Hepatocyte (in vitro differentiated cells): ENCODE measurements at regions not wholly inside any gene's neighbourhood (a gene's known extent, or its start where the extent isn't known, plus 50 kb on each side); places are given as distances from the start of the nearest gene placed in this dataset.

ENCODE experiments used
- DNase-seq: peaks from one replicate; pipeline ENCODE4 v3.0.0-alpha.2; 2016; ENCODE audit warnings: low spot score
- H2AFZ ChIP-seq: fragments of 200-600 bp; sonication (generic); 2 replicates; pipeline ENCODE4 v1.6.0; 2016; ENCODE audit warnings: antibody characterized with exemption, mild to moderate bottlenecking
- H3K27ac ChIP-seq: fragments of 200-600 bp; sonication (generic); 2 replicates; pipeline ENCODE4 v1.5.1; 2016; ENCODE audit warnings: mild to moderate bottlenecking
- H3K27me3 ChIP-seq: fragments of 200-600 bp; sonication (generic); 2 replicates; pipeline ENCODE4 v1.6.1; 2016
- H3K36me3 ChIP-seq: fragments of 200-600 bp; sonication (generic); replicated peaks from 2 replicates; pipeline ENCODE4 v1.5.1; 2016; ENCODE audit warnings: low read depth; ENCODE audit not compliant: insufficient read depth
- H3K4me1 ChIP-seq: fragments of 200-600 bp; sonication (generic); 2 replicates; pipeline ENCODE4 v1.5.1; 2016; ENCODE audit warnings: mild to moderate bottlenecking, moderate library complexity; ENCODE audit not compliant: insufficient read depth
- H3K4me2 ChIP-seq: fragments of 200-600 bp; sonication (generic); 2 replicates; pipeline ENCODE4 v1.6.0; 2016
- H3K4me3 ChIP-seq: fragments of 200-600 bp; sonication (generic); 2 replicates; pipeline ENCODE4 v1.5.1; 2016; ENCODE audit warnings: mild to moderate bottlenecking
- H3K79me2 ChIP-seq: fragments of 200-600 bp; sonication (generic); 2 replicates; pipeline ENCODE4 v1.6.0; 2017; ENCODE audit warnings: mild to moderate bottlenecking
- H3K9me2 ChIP-seq: fragments of 200-600 bp; sonication (generic); replicated peaks from 2 replicates; pipeline ENCODE4 v1.6.0; 2017; ENCODE audit warnings: mild to moderate bottlenecking; ENCODE audit not compliant: insufficient read depth
- H3K9me3 ChIP-seq: fragments of 200-600 bp; sonication (generic); 2 replicates; pipeline ENCODE4 v1.5.1; 2016; ENCODE audit warnings: low read depth, mild to moderate bottlenecking
- H4K20me1 ChIP-seq: fragments of 200-600 bp; sonication (generic); 2 replicates; pipeline ENCODE4 v1.6.0; 2016; ENCODE audit warnings: mild to moderate bottlenecking; ENCODE audit not compliant: insufficient read depth, poor library complexity, severe bottlenecking
- CTCF ChIP-seq: fragments of 200-600 bp; sonication (generic); IDR thresholded peaks from 2 replicates; pipeline ENCODE4 v1.5.1; 2016; ENCODE audit warnings: antibody characterized with exemption, mild to moderate bottlenecking; ENCODE audit not compliant: poor library complexity
- EZH2 ChIP-seq: fragments of 200-600 bp; sonication (generic); IDR thresholded peaks from 2 replicates; pipeline ENCODE4 v1.6.1; 2016; ENCODE audit warnings: antibody characterized with exemption, mild to moderate bottlenecking, borderline replicate concordance
- EZH2phosphoT487 ChIP-seq: fragments of 200-600 bp; sonication (generic); IDR thresholded peaks from one replicate; pipeline ENCODE4 v1.6.1; 2018; ENCODE audit warnings: antibody characterized with exemption, mild to moderate bottlenecking, low read depth, moderate library complexity; ENCODE audit not compliant: unreplicated experiment, severe bottlenecking
- WGBS: methylation state at CpG from one replicate; pipeline ENCODE4 v1.1.6; 2016; ENCODE audit warnings: low lambda C conversion rate; ENCODE audit errors: missing lambda C conversion rate; 5-methylcytosine and 5-hydroxymethylcytosine counted together

- WGBS: 64% methylated on average over 6 of the region's 6 CpGs
- DNase-seq: no peak
- H3K27me3 ChIP-seq: no peaks in the 10 kb centered on the region
- TF ChIP-seq EZH2 (no peak), CTCF (no peak), EZH2phosphoT487 (no peak)
- peak overlapping the region; percentile 15 for H3K27ac ChIP-seq
- H3K9me3 ChIP-seq: no peaks in the 10 kb centered on the region
- no peak overlapping the region for H2AFZ ChIP-seq
- peaks cover 7% of the 10 kb centered on the region for H3K4me1 ChIP-seq
- H3K9me2 ChIP-seq: no peaks in the 10 kb centered on the region
- H3K36me3 ChIP-seq: no peaks in the 10 kb centered on the region
- no peaks in the 10 kb centered on the region for H3K79me2 ChIP-seq
- H3K4me3 ChIP-seq: no peak overlapping the region
- H4K20me1 ChIP-seq: no peaks in the 10 kb centered on the region
- H3K4me2 ChIP-seq: no peak overlapping the region
Measured at GRCh38 chr3:46080124-46080968, 53.1 kb upstream of the XCR1 start.

GRCh38 chr3:46078712-46079400 is 51.6 kb upstream of the XCR1 start:
- no peaks in the 10 kb centered on the region for H3K9me3 ChIP-seq
- no peaks in the 10 kb centered on the region for H3K27me3 ChIP-seq
- H3K4me1 ChIP-seq: peaks cover 7% of the 10 kb centered on the region
- no peaks in the 10 kb centered on the region for H4K20me1 ChIP-seq
- peak overlapping the region; percentile 65 for H3K4me2 ChIP-seq
- no peaks in the 10 kb centered on the region for H3K79me2 ChIP-seq
- no peak overlapping the region for H2AFZ ChIP-seq
- 11% methylated on average over 11 of the region's 11 CpGs for WGBS
- DNase-seq: peak; percentile 96
- H3K4me3 ChIP-seq: no peak overlapping the region
- TF ChIP-seq EZH2 (no peak), CTCF (peak; percentile 99)
- no peaks in the 10 kb centered on the region for H3K36me3 ChIP-seq
- H3K27ac ChIP-seq: no peak overlapping the region
- H3K9me2 ChIP-seq: no peaks in the 10 kb centered on the region
